ENCODE measurements at regions not wholly inside any gene's neighbourhood (a gene's known extent, or its start where the extent isn't known, plus 50 kb on each side); places are given as distances from the start of the nearest gene placed in this dataset.

DNA sequence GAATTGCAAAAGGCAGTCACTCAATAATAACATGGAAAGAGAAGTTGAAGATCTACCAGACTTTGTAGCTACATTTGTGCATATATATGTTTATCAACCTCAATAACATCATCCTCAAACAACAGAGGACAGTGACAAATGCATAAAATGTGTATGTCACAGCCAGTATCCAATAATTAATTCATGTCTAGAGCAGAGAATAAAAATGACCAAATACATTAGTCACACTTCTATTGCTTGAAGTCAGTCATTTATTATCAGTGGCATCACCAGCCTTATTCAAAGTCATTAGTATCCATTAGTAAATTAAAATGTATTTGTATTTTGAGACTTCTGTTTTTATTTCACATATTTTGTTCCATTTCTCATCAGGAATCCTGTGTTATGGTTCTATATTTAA, 852.8 kb downstream of the XPNPEP1 start:
- Histone ChIP-seq H3K79me1 (ENCODE audit: low read depth in 1 of 2, low read length in 2 of 2) (no peaks in the 10 kb centered on the region), H4K5ac (ENCODE audit: low read depth, low read length) (no peak overlapping the region), H3K4me1 (ENCODE audit: control insufficient read depth, insufficient read depth, low read length) (no peaks in the 10 kb centered on the region), H2BK20ac (ENCODE audit: low read depth, low read length) (no peak overlapping the region), H3K4me2 (ENCODE audit: low read depth, low read length) (no peak overlapping the region), H3K18ac (ENCODE audit: low read depth, low read length) (no peak overlapping the region), H2BK15ac (ENCODE audit: low read depth, low read length) (no peak overlapping the region), H2AK5ac (ENCODE audit: low read depth, low read length) (no peak overlapping the region), H3K56ac (ENCODE audit: extremely low read depth, insufficient read depth, low read length) (no peak overlapping the region), H3K27ac (ENCODE audit: insufficient read depth, low read length) (no peak overlapping the region), H2BK120ac (ENCODE audit: low read depth, low read length) (no peak overlapping the region), H3K14ac (replicated peaks; ENCODE audit: low read depth, low read length) (no peak overlapping the region), H2BK5ac (ENCODE audit: low read depth, low read length, poor library complexity, severe bottlenecking) (no peak overlapping the region), H3K4ac (ENCODE audit: low read depth, low read length) (no peak overlapping the region), H3K4me3 (ENCODE audit: insufficient read depth, low read depth, low read length) (no peak overlapping the region), H3K9me1 (ENCODE audit: insufficient read depth, low read length) (no peaks in the 10 kb centered on the region), H2AK9ac (replicated peaks; ENCODE audit: low read depth, low read length, poor library complexity) (no peak overlapping the region), H3K9ac (ENCODE audit: low read depth, low read length) (no peak overlapping the region), H4K91ac (ENCODE audit: insufficient read depth, low read depth, low read length) (no peak overlapping the region), H3K9me3 (ENCODE audit: control insufficient read depth, insufficient read depth, low read length) (no peaks in the 10 kb centered on the region), H3K27me3 (ENCODE audit: control insufficient read depth, insufficient read depth, low read length) (no peaks in the 10 kb centered on the region), H3K36me3 (ENCODE audit: control insufficient read depth, insufficient read depth, low read length) (no peaks in the 10 kb centered on the region), H4K20me1 (ENCODE audit: insufficient read depth, low read length) (no peaks in the 10 kb centered on the region), H2AFZ (replicated peaks; ENCODE audit: low read length, poor library complexity) (no peak overlapping the region), H4K8ac (ENCODE audit: low read depth in 2 of 2, low read length in 2 of 2) (no peak overlapping the region), H3K23ac (ENCODE audit: low read depth, low read length) (no peak overlapping the region)
- intact Hi-C loops (cut with micrococcal nuclease) (no loop called here), in situ Hi-C loops (cut with MboI; ENCODE audit: low sequenced_read_pairs) (no loop called here), dilution Hi-C loops (cut with HindIII; ENCODE audit: low sequenced_read_pairs, unreplicated experiment) (no loop called here)
- ATAC-seq (ENCODE audit: low read depth) = no peak
- DNase-seq = no peak
- ChIA-PET POLR2A (ENCODE audit: unreplicated experiment) (no interaction called here), CTCF (no interaction called here)
- no TSS peak for BruUV-seq (replicated peaks)
- TF ChIP-seq CEBPB (IDR thresholded peaks at IDR 0.05; ENCODE audit: low read depth, low read length) (no peak), RAD21 (IDR thresholded peaks at IDR 0.05; ENCODE audit: low read length) (no peak), MAFK (IDR thresholded peaks at IDR 0.05; ENCODE audit: low read depth, low read length) (no peak), BHLHE40 (IDR thresholded peaks at IDR 0.05; ENCODE audit: low read depth, low read length) (no peak), SMC3 (IDR thresholded peaks at IDR 0.05; ENCODE audit: low read depth, low read length) (no peak), FOS (IDR thresholded peaks at IDR 0.05; ENCODE audit: low read depth, low read length) (no peak), RCOR1 (IDR thresholded peaks at IDR 0.05; ENCODE audit: insufficient replicate concordance, low read length) (no peak), RFX5 (IDR thresholded peaks at IDR 0.05; ENCODE audit: low read depth, low read length) (no peak), MXI1 (IDR thresholded peaks at IDR 0.05; ENCODE audit: borderline replicate concordance, low read depth, low read length) (no peak), NFE2L2 (IDR thresholded peaks at IDR 0.05; ENCODE audit: low read depth, low read length) (no peak), MAZ (IDR thresholded peaks at IDR 0.05; ENCODE audit: borderline replicate concordance, low read depth, low read length) (no peak), POLR2A (IDR thresholded peaks at IDR 0.05; ENCODE audit: low read depth, low read length) (no peak), CHD1 (IDR thresholded peaks at IDR 0.05; ENCODE audit: low read depth, low read length) (no peak)
- TF ChIP-seq, protein P1, sequence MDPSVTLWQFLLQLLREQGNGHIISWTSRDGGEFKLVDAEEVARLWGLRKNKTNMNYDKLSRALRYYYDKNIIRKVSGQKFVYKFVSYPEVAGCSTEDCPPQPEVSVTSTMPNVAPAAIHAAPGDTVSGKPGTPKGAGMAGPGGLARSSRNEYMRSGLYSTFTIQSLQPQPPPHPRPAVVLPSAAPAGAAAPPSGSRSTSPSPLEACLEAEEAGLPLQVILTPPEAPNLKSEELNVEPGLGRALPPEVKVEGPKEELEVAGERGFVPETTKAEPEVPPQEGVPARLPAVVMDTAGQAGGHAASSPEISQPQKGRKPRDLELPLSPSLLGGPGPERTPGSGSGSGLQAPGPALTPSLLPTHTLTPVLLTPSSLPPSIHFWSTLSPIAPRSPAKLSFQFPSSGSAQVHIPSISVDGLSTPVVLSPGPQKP (IDR thresholded peaks at IDR 0.05; ENCODE audit: borderline replicate concordance, low read depth, low read length) = no peak
- TF ChIP-seq, protein P2, sequence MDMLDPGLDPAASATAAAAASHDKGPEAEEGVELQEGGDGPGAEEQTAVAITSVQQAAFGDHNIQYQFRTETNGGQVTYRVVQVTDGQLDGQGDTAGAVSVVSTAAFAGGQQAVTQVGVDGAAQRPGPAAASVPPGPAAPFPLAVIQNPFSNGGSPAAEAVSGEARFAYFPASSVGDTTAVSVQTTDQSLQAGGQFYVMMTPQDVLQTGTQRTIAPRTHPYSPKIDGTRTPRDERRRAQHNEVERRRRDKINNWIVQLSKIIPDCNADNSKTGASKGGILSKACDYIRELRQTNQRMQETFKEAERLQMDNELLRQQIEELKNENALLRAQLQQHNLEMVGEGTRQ (IDR thresholded peaks at IDR 0.05; ENCODE audit: low read depth, low read length) = no peak
- TF ChIP-seq, protein P3, sequence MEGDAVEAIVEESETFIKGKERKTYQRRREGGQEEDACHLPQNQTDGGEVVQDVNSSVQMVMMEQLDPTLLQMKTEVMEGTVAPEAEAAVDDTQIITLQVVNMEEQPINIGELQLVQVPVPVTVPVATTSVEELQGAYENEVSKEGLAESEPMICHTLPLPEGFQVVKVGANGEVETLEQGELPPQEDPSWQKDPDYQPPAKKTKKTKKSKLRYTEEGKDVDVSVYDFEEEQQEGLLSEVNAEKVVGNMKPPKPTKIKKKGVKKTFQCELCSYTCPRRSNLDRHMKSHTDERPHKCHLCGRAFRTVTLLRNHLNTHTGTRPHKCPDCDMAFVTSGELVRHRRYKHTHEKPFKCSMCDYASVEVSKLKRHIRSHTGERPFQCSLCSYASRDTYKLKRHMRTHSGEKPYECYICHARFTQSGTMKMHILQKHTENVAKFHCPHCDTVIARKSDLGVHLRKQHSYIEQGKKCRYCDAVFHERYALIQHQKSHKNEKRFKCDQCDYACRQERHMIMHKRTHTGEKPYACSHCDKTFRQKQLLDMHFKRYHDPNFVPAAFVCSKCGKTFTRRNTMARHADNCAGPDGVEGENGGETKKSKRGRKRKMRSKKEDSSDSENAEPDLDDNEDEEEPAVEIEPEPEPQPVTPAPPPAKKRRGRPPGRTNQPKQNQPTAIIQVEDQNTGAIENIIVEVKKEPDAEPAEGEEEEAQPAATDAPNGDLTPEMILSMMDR (conservative IDR thresholded peaks at IDR 0.05; ENCODE audit: low read depth, low read length) = no peak

Measured in IMR-90 (cell line).